OCI-LY3 (cell line): ENCODE measurements at regions not wholly inside any gene's neighbourhood (a gene's known extent, or its start where the extent isn't known, plus 50 kb on each side); places are given as distances from the start of the nearest gene placed in this dataset.

Experiments used
- CTCF ChIP-seq: fragments of 200-600, 300-600 bp; sonication (generic); IDR thresholded peaks from 2 replicates; pipeline ENCODE4 v1.5.1; 2014; ENCODE audit warnings: antibody characterized with exemption, low read length, low read depth
- EZH2phosphoT487 ChIP-seq: fragments of 200-600 bp; shearing (Covaris generic); IDR thresholded peaks from 2 replicates; pipeline ENCODE4 v1.6.1; 2018; ENCODE audit warnings: antibody characterized with exemption, mixed run types, low read depth

- TF ChIP-seq CTCF: no peak
- TF ChIP-seq EZH2phosphoT487: no peak
These were observed 658.4 kb downstream of the TLR4 start for GRCh38 chr9:118362596-118362995.
